Activated B cell treated with CpG ODN at 0.5 μM for 24 hours (primary cell): ENCODE measurements at regions not wholly inside any gene's neighbourhood (a gene's known extent, or its start where the extent isn't known, plus 50 kb on each side); places are given as distances from the start of the nearest gene placed in this dataset.

Experiments used
- ATAC-seq: fragments of 200-7000 bp; cut with Tn5 transposase; one replicate; pipeline ENCODE4 v1.10.0; 2021; ENCODE audit warnings: low read depth, mild to moderate bottlenecking, moderate library complexity
- CTCF ChIA-PET: fragments of 350-600 bp; sonication (Branson Sonifier 250); formaldehyde crosslinking; loops from one replicate; lab custom pipeline; 2021; ENCODE audit warnings: antibody characterized with exemption; lab: Charles Lee
- POLR2A ChIA-PET: fragments of 350-600 bp; sonication (Branson Sonifier 250); formaldehyde crosslinking; loops from one replicate; lab custom pipeline; 2021; ENCODE audit warnings: antibody characterized with exemption; lab: Charles Lee
- DNase-seq: peaks from one replicate; pipeline ENCODE4 v3.0.0; 2022
- H3K27ac Mint-ChIP-seq: one replicate; pipeline ENCODE4 v1.8.0; 2020; ENCODE audit warnings: mixed read lengths
- H3K27me3 Mint-ChIP-seq: one replicate; pipeline ENCODE4 v1.8.0; 2021; ENCODE audit warnings: mixed read lengths
- H3K36me3 Mint-ChIP-seq: one replicate; pipeline ENCODE4 v1.8.0; 2021; ENCODE audit warnings: low read depth, mixed read lengths
- H3K4me1 Mint-ChIP-seq: one replicate; pipeline ENCODE4 v1.8.0; 2021; ENCODE audit warnings: mixed read lengths
- H3K4me3 Mint-ChIP-seq: one replicate; pipeline ENCODE4 v1.8.0; 2020; ENCODE audit warnings: mild to moderate bottlenecking, mixed read lengths
- H3K9me3 Mint-ChIP-seq: one replicate; pipeline ENCODE4 v1.8.0; 2020; ENCODE audit warnings: mixed read lengths
- intact Hi-C: fragments of 100-400 bp; cut with micrococcal nuclease; formaldehyde crosslinking; loops from one replicate; pipeline ENCODE4 v1.15.1; 2024
- TF ChIP-seq, protein P1 (sequence below): fragments of 200-600 bp; IDR thresholded peaks from one replicate; pipeline ENCODE4 v1.8.0; 2022; ENCODE audit warnings: antibody characterized with exemption, mild to moderate bottlenecking

DNA sequence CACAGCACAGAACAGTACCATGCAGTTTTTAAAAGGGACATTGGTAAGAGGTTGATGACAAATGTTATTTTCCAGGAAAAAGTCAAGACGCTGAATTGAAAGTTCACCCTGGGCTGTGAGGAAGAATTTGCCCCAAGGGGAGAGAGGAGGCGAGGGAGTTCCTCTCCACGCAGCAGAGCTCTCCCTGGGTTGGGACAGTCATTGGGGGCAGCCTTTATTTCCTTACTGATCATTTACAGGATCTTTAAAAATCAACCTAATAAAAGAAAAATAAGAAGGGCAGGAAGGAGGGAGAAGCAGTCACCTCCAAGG is 49.9 kb upstream of the WNT7B start:
- intact Hi-C loops, result no loop called here
- POLR2A ChIA-PET, result interaction anchor here (0.8 kb wide), 1 partner anchor 9 kb away, joined by 3 read pairs; no protein-coding TSS in a partner anchor
- TF ChIP-seq, protein P1, sequence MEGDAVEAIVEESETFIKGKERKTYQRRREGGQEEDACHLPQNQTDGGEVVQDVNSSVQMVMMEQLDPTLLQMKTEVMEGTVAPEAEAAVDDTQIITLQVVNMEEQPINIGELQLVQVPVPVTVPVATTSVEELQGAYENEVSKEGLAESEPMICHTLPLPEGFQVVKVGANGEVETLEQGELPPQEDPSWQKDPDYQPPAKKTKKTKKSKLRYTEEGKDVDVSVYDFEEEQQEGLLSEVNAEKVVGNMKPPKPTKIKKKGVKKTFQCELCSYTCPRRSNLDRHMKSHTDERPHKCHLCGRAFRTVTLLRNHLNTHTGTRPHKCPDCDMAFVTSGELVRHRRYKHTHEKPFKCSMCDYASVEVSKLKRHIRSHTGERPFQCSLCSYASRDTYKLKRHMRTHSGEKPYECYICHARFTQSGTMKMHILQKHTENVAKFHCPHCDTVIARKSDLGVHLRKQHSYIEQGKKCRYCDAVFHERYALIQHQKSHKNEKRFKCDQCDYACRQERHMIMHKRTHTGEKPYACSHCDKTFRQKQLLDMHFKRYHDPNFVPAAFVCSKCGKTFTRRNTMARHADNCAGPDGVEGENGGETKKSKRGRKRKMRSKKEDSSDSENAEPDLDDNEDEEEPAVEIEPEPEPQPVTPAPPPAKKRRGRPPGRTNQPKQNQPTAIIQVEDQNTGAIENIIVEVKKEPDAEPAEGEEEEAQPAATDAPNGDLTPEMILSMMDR, result no peak
- Mint-ChIP-seq H3K9me3 (no peaks in the 10 kb centered on the region), H3K27ac (no peak overlapping the region), H3K4me3 (peak overlapping the region; percentile 24), H3K27me3 (peaks cover 40% of the 10 kb centered on the region), H3K36me3 (no peaks in the 10 kb centered on the region), H3K4me1 (peaks cover 6% of the 10 kb centered on the region)
- no peak for ATAC-seq
- DNase-seq, result no peak
- CTCF ChIA-PET, result interaction anchor here (1.5 to 1.6 kb wide), 2 partner anchors 20 to 164 kb away, joined by 3 to 5 read pairs; no protein-coding TSS in a partner anchor

DNA sequence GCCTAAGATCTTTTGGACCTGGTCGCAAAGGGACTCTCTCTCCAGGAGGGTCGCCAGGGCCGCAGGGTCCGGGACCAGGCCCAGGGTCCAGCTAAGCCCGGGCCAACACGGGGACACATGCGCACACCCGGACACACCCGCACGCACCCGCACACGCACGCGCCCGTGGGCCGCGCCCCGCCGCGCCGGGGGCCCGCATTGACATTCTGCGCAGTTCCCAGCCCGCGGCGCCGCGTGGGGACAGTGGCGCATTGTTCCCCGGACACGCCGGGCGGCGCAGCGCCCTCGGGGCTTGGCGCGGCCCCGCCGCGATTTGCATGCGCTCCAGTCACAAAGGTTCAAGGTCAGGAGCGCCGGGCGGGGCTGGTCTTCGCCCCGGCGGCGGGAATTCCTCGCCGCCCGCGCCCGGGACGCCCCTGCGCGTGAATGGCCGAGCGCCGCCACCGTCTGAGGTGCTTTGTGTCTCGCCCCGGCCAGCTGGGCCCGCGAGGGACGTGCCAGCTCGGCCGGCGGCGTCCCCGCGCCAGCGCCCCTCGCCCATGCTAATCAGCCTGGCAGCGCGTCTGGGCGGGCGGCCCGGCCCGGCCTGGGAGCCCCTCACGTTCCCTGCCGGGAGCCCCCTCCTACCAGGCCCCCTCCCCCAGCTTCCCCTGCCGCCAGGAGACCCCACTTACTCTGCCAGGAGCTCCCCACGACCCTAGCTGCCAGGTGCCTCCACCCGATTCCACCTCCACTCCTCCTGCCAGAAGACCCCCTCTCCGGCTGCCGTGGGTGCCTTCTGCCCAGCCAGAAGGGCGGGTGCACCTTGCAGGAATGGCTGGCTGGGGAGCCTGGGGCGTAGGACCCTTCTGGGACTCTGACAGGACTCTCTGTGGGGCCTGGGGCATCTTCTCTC is 50.5 kb upstream of the WNT7B start:
- intact Hi-C loops, result no loop called here
- H3K9me3 Mint-ChIP-seq, result no peaks in the 10 kb centered on the region
- H3K4me3 Mint-ChIP-seq, result peak overlapping the region; percentile 48
- TF ChIP-seq, protein P1, result no peak
- DNase-seq, result no peak
- H3K27ac Mint-ChIP-seq, result no peak overlapping the region
- ChIA-PET CTCF (interaction anchor here (1.5 to 1.6 kb wide), 2 partner anchors 21 to 164 kb away, joined by 3 to 5 read pairs; no protein-coding TSS in a partner anchor), POLR2A (no interaction called here)
- no peaks in the 10 kb centered on the region for H3K36me3 Mint-ChIP-seq
- peaks cover 6% of the 10 kb centered on the region for H3K4me1 Mint-ChIP-seq
- no peak for ATAC-seq
- H3K27me3 Mint-ChIP-seq, result peaks cover 40% of the 10 kb centered on the region

DNA sequence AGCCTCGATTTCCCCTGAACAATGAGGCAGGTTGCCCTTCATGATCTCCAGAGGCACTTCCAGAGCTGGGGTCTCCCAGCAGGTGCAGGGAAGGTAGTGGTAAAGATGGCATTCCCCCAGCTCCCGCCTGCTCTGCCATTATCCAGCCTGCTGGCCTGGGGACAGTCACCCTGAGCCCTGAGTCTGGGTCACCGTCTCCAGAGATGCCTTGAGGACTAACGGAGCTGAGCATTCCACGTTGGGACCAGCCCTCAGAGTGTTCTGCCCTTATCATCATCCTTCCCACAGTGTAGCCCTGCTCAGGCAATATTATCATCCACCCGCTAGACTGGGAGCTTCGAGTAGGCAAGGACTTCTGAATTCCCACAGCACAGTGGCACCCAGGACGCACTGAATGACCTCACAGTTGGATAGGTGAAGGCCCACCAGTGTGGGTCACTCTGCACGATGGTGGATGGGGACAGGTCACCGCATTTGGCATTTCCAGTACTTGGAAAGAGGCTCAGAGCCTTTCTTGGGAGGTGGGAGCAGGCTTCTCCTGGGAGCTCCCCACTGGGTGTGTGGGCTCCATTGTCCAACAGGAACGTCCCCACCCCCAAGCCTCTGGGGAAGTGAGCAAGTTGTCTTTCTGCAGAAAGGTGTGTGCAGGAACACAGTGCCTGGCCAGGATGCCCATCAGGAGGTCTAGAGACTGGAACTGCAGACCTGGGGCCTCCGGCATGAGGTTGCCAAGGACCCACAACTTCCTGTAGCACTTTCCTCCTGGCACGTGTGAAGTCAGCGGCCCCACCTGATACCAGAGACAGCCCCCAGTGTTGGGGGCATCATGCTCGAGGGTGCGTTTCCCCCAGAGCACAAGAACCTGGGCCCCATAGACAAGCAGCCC is 51.4 kb upstream of the WNT7B start:
- Mint-ChIP-seq H3K27me3 (peaks cover 37% of the 10 kb centered on the region), H3K4me3 (no peak overlapping the region), H3K4me1 (peaks cover 6% of the 10 kb centered on the region), H3K36me3 (no peaks in the 10 kb centered on the region), H3K27ac (no peak overlapping the region), H3K9me3 (no peaks in the 10 kb centered on the region)
- intact Hi-C loops, result no loop called here
- CTCF ChIA-PET, result no interaction called here
- no peak for DNase-seq
- POLR2A ChIA-PET, result no interaction called here
- ATAC-seq, result no peak
- TF ChIP-seq, protein P1, result no peak

DNA sequence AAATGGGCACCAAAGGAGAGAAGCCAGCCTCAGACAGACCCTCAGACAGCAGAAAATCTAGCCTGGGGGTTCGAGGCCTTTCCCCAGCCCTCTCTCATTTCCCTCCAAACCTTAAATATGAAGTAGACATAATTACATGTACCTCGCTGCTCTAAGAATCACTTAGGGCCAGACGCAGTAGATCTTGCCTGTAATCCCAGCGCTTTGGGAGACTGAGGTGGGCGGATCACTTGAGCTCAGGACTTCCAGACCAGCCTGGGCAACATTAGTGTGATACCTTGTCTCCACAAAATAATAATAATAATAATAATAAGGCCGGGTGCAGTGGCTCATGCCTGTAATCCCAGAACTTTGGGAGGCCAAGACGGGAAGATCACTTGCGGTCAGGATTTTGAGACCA is 52.1 kb upstream of the WNT7B start:
- TF ChIP-seq, protein P1, result no peak
- Mint-ChIP-seq H3K4me3 (no peak overlapping the region), H3K9me3 (no peaks in the 10 kb centered on the region), H3K27ac (no peak overlapping the region), H3K4me1 (peaks cover 6% of the 10 kb centered on the region), H3K27me3 (peaks cover 37% of the 10 kb centered on the region), H3K36me3 (no peaks in the 10 kb centered on the region)
- no peak for DNase-seq
- intact Hi-C loops, result no loop called here
- CTCF ChIA-PET, result no interaction called here
- ATAC-seq, result no peak
- POLR2A ChIA-PET, result interaction anchor here (0.6 to 1.1 kb wide), 2 partner anchors 15 to 727 kb away, joined by 4 to 5 read pairs; no protein-coding TSS in a partner anchor
